Hippocampal formation (tissue), 2 donors: ENCODE measurements at regions not wholly inside any gene's neighbourhood (a gene's known extent, or its start where the extent isn't known, plus 50 kb on each side); places are given as distances from the start of the nearest gene placed in this dataset.
"Not testable (repeated sequence)": the region's sequence is repeated elsewhere in the genome, so short reads cannot be mapped to it uniquely, and the experiment has no call there.

Source experiments
- DNase-seq, 2 donors: peaks; one replicate each; lab custom pipeline; 2025; lab: John Stamatoyannopoulos, UW

GRCh38 chr1:99538618-99538956, 107.3 kb upstream of the PALMD start:
- DNase-seq: no peak

GRCh38 chr1:99539131-99539530, 106.8 kb upstream of the PALMD start:
- no peak for DNase-seq

- no peak for DNase-seq
Observed at GRCh38 chr1:99540744-99541143, 105.2 kb upstream of the PALMD start.

GRCh38 chr1:99544328-99544727, 101.6 kb upstream of the PALMD start:
- DNase-seq: no peak

- no peak for DNase-seq
Observed at GRCh38 chr1:99546432-99547416, 99.2 kb upstream of the PALMD start.

GRCh38 chr1:99548943-99549605, 96.8 kb upstream of the PALMD start:
- DNase-seq: no peak

GRCh38 chr1:99550198-99550597, 95.7 kb upstream of the PALMD start:
- DNase-seq: no peak

- no peak for DNase-seq
Observed at GRCh38 chr1:99551812-99552614, 93.9 kb upstream of the PALMD start.

GRCh38 chr1:99553301-99553700, 92.6 kb upstream of the PALMD start:
- no peak for DNase-seq

- not testable (repeated sequence) for DNase-seq
Observed at GRCh38 chr1:99553819-99554218, 92.1 kb upstream of the PALMD start.

GRCh38 chr1:99554727-99555126, 91.2 kb upstream of the PALMD start:
- DNase-seq: no peak

GRCh38 chr1:99557546-99558202, 88.2 kb upstream of the PALMD start:
- no peak for DNase-seq

GRCh38 chr1:99559166-99559565, 86.7 kb upstream of the PALMD start:
- no peak for DNase-seq

GRCh38 chr1:99560207-99561040, 85.5 kb upstream of the PALMD start:
- no peak for DNase-seq

GRCh38 chr1:99561952-99562351, 84.0 kb upstream of the PALMD start:
- no peak for DNase-seq

GRCh38 chr1:99565606-99566289, 80.2 kb upstream of the PALMD start:
- DNase-seq: no peak

GRCh38 chr1:99566290-99567021, 79.5 kb upstream of the PALMD start:
- no peak for DNase-seq

- no peak for DNase-seq
Observed at GRCh38 chr1:99570486-99571089, 75.3 kb upstream of the PALMD start.

- DNase-seq: no peak
Observed at GRCh38 chr1:99571092-99571734, 74.7 kb upstream of the PALMD start.
